ENCODE measurements at regions not wholly inside any gene's neighbourhood (a gene's known extent, or its start where the extent isn't known, plus 50 kb on each side); places are given as distances from the start of the nearest gene placed in this dataset.

DNA sequence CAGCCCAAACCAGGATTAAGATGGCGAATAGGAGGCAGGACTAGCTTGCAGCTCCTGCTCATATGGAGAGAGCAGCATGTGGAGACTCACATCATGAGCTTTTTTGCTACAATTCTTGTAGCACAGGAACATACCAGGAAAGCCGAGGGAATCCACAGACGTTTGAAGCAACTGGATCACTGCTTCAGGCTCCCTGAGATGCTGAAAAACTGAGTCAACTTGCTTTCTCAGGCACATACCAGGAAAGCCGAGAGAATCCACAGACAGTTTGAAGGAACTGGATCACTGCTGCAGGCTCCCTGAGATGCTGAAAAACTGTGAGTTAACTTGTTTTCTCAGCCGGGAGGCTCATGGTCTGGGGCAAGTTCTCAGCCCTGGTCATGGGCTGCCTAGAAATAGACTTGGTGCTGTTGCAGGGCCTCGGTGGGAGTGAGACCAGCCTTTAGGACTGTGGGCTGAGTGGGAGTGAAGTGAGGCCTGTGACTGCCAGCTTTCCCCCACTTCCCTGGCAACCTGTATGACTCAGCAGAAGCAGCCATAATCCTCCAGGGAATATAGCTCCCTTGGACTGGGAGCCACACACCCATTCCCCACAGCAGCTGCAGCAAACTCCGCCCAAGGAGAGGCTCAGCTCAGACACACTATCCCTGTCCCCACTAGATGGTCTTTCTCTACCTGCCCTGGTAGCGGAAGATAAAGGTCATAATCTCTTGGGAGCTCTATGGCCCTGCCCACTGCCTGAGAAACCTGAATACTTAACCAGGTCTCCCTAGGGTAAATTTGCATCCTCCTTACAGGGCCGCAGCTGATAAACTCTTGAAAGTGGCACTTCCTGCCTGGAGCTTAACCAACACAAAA is 51.9 kb upstream of the PFN2 start:
- peak; percentile 56 for DNase-seq (ENCODE audit: low read depth)

DNA sequence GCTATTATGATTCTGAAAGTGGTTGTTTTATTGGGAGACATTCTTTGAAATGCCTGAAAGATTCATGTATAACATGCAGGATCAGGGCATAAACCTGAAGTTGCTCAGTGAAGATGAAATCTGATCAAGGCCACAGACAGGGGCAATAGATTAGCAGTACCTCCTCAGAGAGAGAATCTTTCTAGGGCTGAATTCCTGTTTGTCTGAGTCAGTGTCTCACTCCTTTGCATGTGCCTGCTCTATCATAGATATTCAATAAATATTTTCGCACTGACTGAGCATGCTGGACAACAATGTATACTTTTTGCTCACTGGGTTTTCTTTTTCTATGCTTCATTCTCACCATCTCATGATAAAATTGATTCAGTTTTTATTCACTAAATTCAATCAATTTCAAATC is 49.8 kb upstream of the PFN2 start:
- peak; percentile 80 for DNase-seq (ENCODE audit: low read depth)
